Choroid plexus epithelial cell (primary cell): ENCODE measurements at regions not wholly inside any gene's neighbourhood (a gene's known extent, or its start where the extent isn't known, plus 50 kb on each side); places are given as distances from the start of the nearest gene placed in this dataset.
A peak's percentile ranks its signal among the peaks of the same experiment; 100 is the strongest.

Experiments
- DNase-seq: peaks from one replicate; pipeline ENCODE4 v3.0.0-alpha.2; 2010; ENCODE audit warnings: low read depth
- H3K4me3 ChIP-seq: 2 replicates; pipeline ENCODE4 v1.5.1; 2011; ENCODE audit warnings: low read depth, mild to moderate bottlenecking, control low read depth, low read length, moderate library complexity
- TF ChIP-seq, protein P1 (sequence below): conservative IDR thresholded peaks from 2 replicates; pipeline ENCODE4 v1.5.1; 2011; ENCODE audit warnings: low read depth, mild to moderate bottlenecking, control low read depth, inconsistent platforms, low read length, moderate library complexity

DNA sequence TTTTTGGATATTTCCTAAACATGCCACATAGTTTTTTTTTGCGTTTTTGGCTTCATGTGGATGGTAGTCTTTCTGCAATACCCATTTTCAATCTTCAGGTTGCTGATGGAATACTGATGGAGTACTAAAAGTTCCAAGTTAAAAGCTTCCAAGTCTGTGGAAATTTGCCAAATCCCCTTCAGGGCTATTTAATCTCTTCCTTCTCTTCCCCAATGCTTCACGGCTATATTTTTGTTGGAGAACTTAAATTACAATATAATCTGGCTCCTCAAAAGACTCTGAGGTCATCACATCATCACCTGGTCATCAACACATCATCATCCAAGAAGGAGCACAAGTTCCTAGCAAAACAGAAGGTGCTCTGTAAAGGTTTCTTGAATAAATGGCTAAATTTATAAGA lies 881.0 kb upstream of the TENM4 start:
- H3K4me3 ChIP-seq, result no peak overlapping the region
- TF ChIP-seq, protein P1, sequence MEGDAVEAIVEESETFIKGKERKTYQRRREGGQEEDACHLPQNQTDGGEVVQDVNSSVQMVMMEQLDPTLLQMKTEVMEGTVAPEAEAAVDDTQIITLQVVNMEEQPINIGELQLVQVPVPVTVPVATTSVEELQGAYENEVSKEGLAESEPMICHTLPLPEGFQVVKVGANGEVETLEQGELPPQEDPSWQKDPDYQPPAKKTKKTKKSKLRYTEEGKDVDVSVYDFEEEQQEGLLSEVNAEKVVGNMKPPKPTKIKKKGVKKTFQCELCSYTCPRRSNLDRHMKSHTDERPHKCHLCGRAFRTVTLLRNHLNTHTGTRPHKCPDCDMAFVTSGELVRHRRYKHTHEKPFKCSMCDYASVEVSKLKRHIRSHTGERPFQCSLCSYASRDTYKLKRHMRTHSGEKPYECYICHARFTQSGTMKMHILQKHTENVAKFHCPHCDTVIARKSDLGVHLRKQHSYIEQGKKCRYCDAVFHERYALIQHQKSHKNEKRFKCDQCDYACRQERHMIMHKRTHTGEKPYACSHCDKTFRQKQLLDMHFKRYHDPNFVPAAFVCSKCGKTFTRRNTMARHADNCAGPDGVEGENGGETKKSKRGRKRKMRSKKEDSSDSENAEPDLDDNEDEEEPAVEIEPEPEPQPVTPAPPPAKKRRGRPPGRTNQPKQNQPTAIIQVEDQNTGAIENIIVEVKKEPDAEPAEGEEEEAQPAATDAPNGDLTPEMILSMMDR, result no peak
- no peak for DNase-seq

DNA sequence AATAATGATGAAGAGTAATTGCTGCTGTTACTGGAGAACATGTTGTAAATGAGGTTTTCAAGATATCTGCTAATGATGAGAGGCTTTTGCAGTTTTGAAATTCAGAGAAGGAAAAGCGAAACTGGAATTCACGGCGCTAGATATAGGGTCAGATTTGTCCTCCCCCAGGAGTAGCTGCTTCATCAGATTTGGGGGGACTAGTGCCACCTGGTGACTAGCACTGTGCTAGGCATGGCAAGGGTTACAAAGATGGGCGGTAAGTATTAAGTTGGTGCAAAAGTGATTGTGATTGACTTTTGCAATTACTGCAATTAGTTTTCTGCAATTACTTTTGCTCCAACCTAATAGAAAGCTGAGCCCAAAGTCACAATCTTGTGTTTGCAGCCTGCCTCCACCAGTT lies 879.9 kb upstream of the TENM4 start:
- H3K4me3 ChIP-seq, result no peak overlapping the region
- TF ChIP-seq, protein P1, result peak; percentile 32
- DNase-seq, result no peak

DNA sequence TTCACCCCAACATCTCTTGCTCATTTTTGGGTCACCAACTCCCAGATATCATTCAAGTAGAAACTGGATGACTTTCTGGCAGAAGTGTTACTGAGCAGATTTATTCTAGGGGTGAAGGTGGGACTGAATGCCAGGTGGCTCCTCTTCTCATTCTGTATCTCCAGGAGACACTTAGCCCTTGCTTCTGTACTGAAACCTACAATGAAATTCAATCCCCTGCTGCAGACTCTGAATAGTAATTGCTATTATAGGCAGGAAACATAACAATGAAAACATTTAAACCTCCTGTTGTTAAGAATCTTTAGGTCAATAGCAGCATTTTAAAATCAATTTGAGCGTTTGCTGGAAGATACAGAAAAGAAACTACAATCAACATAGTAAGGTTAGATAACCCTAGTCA lies 879.4 kb upstream of the TENM4 start:
- no peak for DNase-seq
- TF ChIP-seq, protein P1, result no peak
- no peak overlapping the region for H3K4me3 ChIP-seq

DNA sequence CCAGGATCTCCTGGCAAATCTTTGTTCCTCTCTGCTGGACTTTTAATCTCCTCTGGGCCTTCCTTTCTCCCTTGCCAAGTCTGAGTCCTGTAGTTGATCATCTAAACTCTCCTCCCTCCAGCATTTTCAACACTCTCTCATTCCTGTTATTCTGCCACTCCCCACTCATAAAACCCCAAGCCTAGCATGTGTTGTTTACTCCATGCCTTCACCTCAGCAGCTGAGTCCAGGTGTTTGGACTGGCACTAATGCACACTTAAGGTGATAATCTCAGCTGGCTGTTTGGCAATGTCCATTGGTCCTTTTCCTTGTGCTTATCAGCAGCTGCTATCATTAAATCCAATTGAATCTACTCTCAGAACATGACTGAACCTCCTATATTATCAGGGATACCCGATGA lies 876.8 kb upstream of the TENM4 start:
- no peak overlapping the region for H3K4me3 ChIP-seq
- TF ChIP-seq, protein P1, result no peak
- no peak for DNase-seq

DNA sequence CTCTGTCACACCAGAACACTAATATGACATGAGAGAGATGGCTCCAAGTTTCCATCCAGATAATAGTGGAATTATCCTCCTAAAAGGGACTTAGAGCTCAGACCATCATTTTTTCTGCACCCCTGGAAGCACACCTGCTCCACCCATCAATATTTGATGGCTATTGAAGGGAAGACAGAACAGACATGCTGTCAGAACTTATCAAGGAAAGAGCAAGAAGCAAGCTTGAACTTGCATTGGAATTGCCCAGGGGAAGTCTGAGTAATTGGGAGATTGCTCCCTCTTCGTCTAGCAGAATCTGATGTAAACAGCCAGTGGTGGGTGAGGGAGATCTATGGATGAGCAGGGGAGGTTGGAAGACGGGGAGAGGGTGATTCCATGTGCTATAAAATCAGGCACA lies 874.4 kb upstream of the TENM4 start:
- no peak for DNase-seq
- TF ChIP-seq, protein P1, result no peak
- H3K4me3 ChIP-seq, result no peak overlapping the region

DNA sequence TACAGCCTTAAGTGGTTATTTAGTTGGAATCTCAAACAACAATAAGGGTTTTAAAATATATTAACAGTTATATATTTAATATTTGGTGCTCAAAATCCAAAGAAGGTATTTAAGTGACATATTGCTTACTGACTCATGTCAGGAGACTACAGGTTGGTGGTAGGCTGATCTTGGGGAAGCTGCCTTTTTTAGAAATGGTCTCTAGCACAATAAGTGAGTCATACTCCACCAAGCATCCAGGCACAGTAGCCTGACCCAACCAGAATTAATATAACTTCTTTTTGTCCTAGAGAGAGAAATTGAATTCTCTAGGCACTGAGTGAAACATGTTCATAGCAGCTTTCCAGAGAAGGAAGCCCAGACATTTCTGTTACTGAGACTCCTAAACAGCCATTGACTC lies 868.5 kb upstream of the TENM4 start:
- no peak for DNase-seq
- TF ChIP-seq, protein P1, result no peak
- H3K4me3 ChIP-seq, result no peak overlapping the region

DNA sequence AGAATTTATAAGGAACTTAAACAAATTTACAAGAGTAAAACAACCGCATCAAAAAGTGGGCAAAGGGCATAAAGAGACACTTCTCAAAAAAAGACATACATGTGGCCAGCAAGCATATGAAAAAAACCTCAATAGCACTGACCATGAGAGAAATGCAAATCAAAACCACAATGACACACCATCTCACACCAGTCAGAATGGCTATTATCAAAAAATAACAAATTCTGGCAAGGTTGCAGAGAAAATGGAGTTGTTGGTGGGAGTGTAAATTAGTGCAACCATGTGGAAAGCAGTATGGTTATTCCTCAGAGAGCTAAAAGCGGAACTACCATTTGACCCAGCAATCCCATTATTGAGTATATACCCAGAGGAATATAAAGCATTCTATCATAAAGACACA lies 866.8 kb upstream of the TENM4 start:
- DNase-seq, result no peak
- TF ChIP-seq, protein P1, result no peak
- no peak overlapping the region for H3K4me3 ChIP-seq
